ENCODE measurements at regions not wholly inside any gene's neighbourhood (a gene's known extent, or its start where the extent isn't known, plus 50 kb on each side); places are given as distances from the start of the nearest gene placed in this dataset.
A peak's percentile ranks its signal among the peaks of the same experiment; 100 is the strongest.

GRCh38 chrX:28246675-28247074 lies 265.4 kb upstream of the DCAF8L1 start:
- no peaks in the 10 kb centered on the region for H3K36me3 ChIP-seq
- H3K27me3 ChIP-seq = no peaks in the 10 kb centered on the region
- H3K4me1 ChIP-seq = no peaks in the 10 kb centered on the region
- no peak for DNase-seq
- H3K4me3 ChIP-seq (ENCODE audit: low read depth, low read length) = no peak overlapping the region
- no peak for TF ChIP-seq CTCF (IDR thresholded peaks at IDR 0.05; ENCODE audit: low read depth, low read length)
- no peaks in the 10 kb centered on the region for H3K9me3 ChIP-seq

DNA sequence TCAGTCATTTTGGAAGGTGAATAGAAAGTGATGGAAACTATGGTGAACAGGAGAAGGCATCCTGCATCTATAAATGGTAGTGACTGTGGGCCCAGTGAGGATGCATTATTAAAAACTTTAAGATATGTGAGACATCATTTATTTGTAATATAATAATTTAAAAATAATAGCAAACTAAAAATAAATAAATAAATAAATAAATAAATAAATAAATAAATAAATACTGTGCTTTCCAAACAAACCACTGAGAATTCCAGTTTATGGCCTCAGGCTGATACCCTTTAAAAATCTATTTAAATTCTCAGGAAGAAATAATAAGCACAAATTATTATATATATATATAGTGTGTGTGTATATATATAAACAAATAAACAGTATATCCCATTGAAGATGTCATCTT lies 248.0 kb upstream of the DCAF8L1 start:
- no peaks in the 10 kb centered on the region for H3K27me3 ChIP-seq
- no peaks in the 10 kb centered on the region for H3K4me1 ChIP-seq
- no peaks in the 10 kb centered on the region for H3K9me3 ChIP-seq
- DNase-seq = no peak
- no peaks in the 10 kb centered on the region for H3K36me3 ChIP-seq
- no peak for TF ChIP-seq CTCF (IDR thresholded peaks at IDR 0.05; ENCODE audit: low read depth, low read length)
- no peak overlapping the region for H3K4me3 ChIP-seq (ENCODE audit: low read depth, low read length)

DNA sequence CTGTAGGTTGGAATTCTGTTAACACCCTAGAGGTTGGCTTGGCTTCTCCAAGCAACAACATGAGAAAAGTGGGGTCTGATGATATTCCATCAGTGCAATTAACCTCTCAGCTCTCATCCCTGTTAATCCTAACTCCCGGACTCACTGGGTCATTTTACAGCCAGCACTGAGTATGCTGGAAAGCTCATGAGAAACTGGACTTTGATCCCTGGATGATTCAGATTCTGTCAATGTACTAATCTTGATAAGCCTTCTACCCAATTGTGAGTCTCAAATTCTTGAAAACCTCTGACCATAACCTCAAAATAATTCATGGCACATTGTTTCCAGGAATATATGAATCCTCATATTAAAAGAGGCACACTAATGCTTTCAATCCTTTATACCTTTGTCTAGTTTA lies 244.3 kb upstream of the DCAF8L1 start:
- Histone ChIP-seq H3K4me3 (ENCODE audit: low read depth, low read length) (no peak overlapping the region), H3K27me3 (no peaks in the 10 kb centered on the region), H3K36me3 (no peaks in the 10 kb centered on the region), H3K9me3 (no peaks in the 10 kb centered on the region), H3K4me1 (no peaks in the 10 kb centered on the region)
- no peak for DNase-seq
- TF ChIP-seq CTCF (IDR thresholded peaks at IDR 0.05; ENCODE audit: low read depth, low read length) = no peak

GRCh38 chrX:28223991-28224390 lies 242.7 kb upstream of the DCAF8L1 start:
- H3K4me3 ChIP-seq (ENCODE audit: low read depth, low read length) = no peak overlapping the region; the same call in 1 of the 2 replicates
- H3K4me1 ChIP-seq = no peaks in the 10 kb centered on the region
- TF ChIP-seq CTCF (IDR thresholded peaks at IDR 0.05; ENCODE audit: low read depth, low read length) = no peak
- H3K27me3 ChIP-seq = no peaks in the 10 kb centered on the region
- no peaks in the 10 kb centered on the region for H3K36me3 ChIP-seq
- DNase-seq = peak; percentile 8
- no peaks in the 10 kb centered on the region for H3K9me3 ChIP-seq

DNA sequence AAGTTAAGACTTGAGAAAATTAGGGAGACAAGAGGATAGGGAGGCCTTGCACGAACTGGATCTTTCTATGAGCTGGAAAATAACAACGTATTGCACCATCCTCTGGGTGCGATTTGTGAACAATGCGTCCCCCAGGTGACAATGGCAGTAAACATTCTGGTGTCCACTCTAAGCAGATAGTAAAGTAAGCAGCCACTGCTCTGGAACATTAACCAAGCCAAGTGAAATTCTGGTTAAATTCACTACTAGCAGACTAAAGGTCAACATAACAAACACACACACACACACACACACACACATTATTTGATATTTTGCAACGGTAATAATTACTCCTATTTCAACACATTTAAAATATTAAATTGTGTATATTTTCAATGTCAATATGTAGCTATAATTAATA lies 242.2 kb upstream of the DCAF8L1 start:
- no peak for DNase-seq
- no peak for TF ChIP-seq CTCF (IDR thresholded peaks at IDR 0.05; ENCODE audit: low read depth, low read length)
- Histone ChIP-seq H3K4me1 (no peaks in the 10 kb centered on the region), H3K36me3 (no peaks in the 10 kb centered on the region), H3K4me3 (ENCODE audit: low read depth, low read length) (no peak overlapping the region), H3K27me3 (no peaks in the 10 kb centered on the region), H3K9me3 (no peaks in the 10 kb centered on the region)

- H3K9me3 ChIP-seq = no peaks in the 10 kb centered on the region
These were observed 224.7 kb upstream of the DCAF8L1 start for GRCh38 chrX:28205905-28206304.

More at GRCh38 chrX:28205905-28206304, 224.7 kb upstream of the DCAF8L1 start:
- H3K4me1 ChIP-seq = no peaks in the 10 kb centered on the region
- DNase-seq = no peak
- no peak overlapping the region for H3K4me3 ChIP-seq (ENCODE audit: low read depth, low read length)
- H3K27me3 ChIP-seq = no peaks in the 10 kb centered on the region
- no peaks in the 10 kb centered on the region for H3K36me3 ChIP-seq
- no peak for TF ChIP-seq CTCF (IDR thresholded peaks at IDR 0.05; ENCODE audit: low read depth, low read length)

Data from BE2C (cell line).